Ureter (tissue), 1 donor: ENCODE measurements at regions not wholly inside any gene's neighbourhood (a gene's known extent, or its start where the extent isn't known, plus 50 kb on each side); places are given as distances from the start of the nearest gene placed in this dataset.

Experiments
- DNase-seq: peaks from one replicate; pipeline ENCODE4 v3.0.0-alpha.2; 2020; ENCODE audit warnings: low spot score
- donor health status: DM: yes; HTN: yes; CAD: no.

DNA sequence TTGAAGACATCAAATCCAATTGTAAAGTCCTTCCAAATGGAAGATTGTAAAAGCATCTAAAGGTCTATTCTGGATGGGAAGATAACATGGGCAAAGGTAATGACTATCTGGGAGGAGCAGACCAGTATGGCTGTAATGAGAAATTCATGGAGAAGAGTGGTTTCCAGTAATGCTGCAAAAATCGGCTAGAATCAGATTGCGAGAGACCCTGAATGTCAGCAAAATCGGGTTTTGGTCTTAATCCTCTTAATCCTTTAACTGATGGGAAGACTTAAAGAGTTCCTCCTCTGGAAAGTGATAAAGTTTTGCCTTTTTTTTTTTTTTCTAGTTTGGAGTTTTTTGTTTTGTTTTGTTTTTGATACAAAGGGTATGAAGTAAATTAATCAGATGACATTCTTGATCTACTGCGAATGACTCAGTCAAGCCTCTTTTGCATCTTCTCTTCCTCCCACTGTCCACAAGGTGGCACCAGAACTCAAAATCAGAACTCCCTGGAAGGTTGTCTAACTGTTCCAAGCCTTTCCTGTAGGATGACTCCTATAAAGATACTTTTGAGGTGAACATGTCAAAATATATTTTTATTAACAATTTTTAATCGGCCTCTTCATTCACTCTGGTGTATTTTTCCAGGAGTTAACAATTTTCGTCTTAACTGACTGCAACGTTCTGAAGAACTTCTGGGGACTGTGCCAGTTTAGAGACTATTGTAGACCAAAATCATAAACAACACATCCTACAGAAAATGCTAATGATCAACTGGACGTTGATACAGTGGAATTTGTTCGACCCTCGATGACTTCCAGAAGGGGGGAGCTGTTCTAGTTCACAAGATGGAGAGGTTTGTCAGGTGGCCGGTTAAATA is 213.3 kb upstream of the MIR17HG start:
- DNase-seq: no peak

DNA sequence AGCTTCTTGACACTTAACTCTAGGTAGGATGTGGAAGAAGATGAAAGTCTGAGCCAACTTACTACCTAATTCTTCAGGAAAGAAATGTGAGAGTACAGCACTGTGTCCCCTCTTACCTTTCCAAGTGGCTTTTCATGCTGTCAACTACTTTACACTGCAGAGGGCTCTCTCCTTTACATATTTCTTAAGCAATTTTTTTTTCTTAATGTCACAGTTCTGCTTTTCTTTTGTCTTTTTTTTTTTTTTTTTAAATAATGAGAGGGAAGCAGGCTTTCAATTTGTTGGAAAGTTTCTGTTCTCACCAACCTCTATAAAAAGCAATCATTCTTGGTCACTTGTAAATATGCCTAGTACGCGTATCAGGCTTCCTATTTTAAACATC is 212.7 kb upstream of the MIR17HG start:
- DNase-seq: no peak

DNA sequence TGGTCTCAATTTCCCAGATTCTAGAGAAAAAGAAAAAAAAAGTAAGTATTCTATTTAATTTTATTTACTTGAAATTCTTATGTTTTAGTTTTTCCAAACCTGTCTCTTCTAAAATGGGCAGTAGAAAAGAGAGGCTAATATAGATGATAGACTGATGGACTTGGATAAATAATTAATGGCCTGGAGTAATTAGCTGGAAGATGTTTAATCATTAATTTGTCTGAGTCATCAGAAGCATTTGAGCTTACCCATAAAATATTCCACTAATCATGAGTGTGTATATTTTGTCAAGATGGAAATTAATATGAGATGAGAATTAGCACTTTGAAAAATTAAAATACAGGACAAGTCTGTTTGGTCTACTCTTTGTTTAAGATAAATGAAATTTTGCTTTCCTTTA is 212.1 kb upstream of the MIR17HG start:
- no peak for DNase-seq

DNA sequence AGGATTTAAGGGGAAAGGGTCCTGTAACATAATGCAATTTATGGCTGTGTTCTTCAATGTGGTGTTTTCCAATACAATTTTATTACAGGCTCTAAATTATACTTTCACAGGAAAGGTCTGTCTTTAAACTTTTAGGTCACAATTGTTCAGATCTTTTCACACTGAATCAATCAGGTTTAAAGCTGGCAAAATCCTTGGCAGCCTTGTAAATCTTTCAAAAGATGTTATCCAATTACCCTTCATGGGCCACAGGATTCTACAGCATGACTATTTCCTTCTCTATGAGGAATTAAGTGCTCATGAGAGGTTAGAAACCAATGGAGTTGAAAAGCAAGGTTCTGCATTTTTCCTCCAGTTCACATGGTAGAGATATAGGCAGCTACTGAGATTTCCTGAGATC is 211.5 kb upstream of the MIR17HG start:
- DNase-seq: no peak

DNA sequence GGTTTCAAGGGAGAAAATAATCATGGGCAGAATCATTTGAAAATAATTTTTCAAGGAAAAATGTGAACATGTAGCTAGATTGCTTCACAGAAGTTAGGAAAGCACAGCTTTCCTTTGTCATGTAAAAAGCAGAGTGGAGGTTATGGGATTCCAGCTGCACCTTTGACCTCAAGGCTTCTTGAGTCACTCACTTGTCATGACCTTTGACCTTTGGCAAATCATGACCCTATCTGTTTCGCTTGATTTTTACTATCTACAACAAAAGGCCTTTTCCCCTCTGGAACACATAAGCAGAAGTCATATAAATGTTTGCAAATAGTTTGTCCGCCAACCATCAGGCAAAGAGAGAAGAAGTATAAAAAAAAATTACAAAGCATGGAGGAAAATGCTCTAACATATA is 210.7 kb upstream of the MIR17HG start:
- DNase-seq: no peak

DNA sequence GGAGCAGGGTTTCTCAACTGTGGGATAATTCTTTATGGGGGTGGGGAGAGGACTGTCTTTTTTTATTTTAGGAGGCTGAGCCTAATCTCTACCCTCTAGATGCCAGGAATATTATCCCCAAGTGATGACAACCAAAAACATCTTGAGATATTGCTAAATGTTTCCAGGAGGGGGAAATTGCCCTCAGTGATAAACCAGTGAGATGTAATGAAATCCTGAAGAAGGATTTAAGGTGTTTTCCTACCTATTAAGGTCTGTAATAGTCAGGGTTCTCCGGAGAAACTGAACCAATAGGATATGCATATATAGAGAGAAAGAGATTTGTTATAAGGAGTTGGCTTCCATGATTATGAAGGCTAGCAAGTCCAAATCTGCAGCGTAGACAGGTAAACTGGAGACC is 208.3 kb upstream of the MIR17HG start:
- DNase-seq: no peak

DNA sequence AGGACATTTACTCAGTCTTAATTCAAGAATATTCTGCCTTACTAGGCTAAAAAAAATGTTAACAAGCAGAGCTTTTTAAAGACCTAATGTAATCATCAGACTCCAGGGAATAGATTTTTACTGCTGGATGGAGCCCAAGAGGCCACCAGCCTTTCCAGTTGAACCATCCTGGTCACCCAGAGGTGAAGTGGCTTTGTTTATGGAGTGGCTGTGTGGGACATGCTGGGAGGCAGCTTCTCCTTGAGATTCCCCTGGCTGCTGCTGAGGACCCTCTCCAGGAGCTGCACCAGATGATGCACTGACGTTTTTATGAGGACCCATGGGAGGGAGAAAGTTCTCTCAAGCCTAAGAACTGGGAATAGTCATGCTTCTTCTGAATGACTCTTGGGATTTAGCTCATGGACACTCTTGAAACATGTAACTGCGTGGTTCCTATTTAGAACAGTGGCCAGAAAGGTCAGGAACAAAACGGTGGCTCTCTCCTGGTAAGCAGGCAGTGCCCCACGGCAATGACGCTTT is 205.9 kb upstream of the MIR17HG start:
- DNase-seq: no peak

DNA sequence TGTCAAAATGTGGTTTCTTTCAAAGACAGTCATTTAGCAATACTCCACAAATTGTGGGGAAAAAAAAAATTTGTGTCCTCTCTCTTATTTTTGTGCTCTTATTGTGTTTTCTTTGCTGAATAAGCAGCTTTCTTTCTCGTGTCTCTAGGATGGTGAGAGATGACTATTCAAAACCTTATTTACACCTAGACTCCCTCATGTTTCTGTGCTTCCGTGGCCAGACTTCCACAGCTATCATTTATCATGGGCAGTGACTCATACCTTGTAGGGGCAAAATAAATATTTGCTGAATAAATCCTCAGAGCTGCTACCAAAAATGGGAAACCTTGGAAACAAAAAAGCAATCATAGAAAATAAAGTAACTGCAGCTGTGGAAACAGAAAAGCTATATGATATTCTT is 204.9 kb upstream of the MIR17HG start:
- no peak for DNase-seq

DNA sequence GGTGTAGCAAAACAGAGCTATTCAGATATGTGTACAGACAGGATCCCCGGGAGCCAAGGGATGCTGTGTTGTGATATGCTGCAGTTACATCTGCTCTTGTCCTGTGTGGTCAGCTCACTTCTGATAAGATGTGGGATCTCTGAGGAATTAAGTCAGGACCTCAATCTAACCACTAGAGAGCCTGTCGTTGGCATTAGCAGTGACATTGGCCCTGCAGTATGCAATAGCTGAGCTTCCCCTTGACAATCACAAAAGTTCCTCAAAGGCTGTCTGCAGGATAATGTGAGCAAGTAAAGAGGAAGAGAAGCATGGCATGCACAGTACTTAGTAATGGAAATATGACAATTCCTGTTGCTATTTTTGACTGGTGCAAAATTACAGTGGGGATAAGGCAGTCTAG is 203.4 kb upstream of the MIR17HG start:
- DNase-seq: no peak

DNA sequence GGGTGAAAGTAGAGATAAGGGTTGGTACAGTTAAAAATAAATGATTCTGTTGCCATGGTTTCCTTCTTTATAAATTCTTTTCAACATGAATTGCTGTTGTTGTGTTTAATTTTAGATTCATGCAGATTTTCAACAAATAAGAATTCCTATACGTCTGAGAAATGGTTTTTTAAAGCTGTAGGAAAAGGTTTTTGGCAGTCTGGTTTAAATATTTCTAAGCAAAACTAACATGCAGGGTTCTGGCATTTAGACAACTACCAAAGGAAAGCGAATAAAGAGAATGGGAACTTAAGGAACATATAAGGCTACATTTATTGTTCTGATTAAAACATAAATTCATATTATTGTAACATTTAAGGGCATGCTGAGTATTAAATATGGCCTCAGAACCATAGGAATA is 203.0 kb upstream of the MIR17HG start:
- no peak for DNase-seq

DNA sequence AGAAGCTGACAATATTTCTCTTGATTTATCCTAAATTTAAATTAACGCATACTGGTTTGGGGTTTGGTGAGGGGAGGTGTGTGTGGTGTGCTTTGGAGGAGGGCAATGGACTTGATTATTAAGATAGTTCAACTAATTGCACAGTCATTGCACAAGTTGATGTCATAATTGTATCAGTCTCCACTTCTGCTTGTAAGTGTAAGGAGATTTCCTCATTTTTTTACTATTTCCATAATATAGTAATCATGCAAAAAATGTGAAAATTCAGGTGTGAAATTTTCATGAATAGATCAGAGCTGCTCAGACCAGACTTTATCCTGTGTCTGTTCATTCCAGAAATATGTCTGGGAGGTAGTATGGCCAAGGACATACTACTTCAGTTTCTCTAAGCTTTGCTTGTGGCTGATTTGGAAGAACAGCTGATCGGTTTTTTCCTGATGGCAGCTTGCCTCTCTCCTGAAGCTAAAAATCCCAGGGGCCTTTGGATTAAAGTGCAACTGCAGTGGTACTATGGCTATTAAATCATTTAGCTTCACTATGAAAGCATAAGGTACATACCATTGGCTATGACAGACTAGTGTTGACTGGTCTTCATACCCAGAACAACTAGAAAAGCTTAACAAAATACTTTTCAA is 201.8 kb upstream of the MIR17HG start:
- no peak for DNase-seq

DNA sequence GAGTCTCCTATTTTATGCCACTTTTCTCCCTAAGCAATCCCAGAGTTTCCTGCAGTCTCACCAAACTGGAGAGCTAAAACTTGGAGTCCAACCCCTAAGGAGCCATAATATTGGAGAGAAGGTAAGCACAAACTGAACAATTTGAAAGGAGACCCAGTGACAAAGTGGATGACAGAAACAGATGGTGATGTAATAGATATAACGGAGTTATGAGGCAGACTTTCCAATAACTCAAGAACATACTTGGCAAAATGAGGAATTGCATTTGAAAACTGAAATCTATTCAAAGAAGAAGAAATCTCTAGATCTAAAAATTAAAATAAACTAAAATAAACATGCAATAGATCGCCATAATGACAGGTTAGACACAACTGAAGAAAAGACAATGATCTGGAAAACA is 200.9 kb upstream of the MIR17HG start:
- no peak for DNase-seq

DNA sequence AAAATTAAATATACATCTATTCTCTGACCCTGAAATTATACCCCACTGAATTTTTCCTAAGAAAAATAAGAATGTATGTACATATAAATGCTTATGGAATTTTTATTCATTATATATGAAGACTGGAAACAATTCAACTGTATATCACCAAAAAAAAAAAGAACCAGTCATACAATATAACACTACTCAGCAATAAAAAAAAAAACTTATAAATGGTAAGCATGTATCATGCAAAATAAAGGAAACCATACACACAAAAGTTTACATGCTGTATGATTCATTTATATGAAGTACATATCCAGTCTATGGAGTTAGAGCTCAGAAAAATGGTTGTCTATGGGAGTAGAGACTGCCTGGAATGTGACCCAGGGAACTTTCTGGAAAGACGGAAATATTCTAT is 199.4 kb upstream of the MIR17HG start:
- no peak for DNase-seq

DNA sequence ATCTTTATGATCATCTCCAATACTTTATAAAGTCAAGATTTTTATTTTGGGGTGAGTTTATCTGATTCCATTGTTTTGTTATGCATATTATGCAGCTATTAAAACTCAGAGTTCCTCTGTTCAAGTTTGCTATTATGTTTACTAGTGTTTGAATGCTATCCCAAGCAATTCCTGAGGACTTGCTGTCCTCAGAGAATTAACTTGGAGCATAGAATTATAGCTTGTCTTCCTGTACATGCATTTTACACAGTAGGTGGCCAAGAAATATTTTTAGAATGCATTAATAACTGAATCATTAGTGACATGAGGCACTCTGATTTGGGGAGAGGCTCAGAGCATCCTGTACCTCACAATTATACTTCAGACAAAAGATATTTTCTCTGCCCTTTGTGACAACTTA is 195.6 kb upstream of the MIR17HG start:
- DNase-seq: no peak

DNA sequence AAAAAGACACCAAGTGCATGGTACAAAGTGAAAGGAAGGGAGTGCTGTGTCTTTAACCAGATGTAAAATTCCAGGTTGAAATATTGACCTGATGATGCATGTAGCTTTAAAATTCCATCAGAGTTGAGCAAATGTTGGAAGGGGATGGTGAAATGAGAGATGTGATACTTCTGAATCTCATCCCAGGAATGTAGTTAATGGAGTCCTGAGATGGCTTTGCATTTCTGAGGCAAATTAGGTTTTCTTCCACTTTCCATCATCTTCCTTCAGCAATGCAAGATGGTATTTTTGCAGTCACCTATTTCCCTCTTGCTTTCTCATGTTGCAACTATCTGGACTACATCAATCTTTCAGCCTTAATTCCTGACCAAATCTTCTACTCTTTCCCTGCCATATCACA is 194.1 kb upstream of the MIR17HG start:
- no peak for DNase-seq

DNA sequence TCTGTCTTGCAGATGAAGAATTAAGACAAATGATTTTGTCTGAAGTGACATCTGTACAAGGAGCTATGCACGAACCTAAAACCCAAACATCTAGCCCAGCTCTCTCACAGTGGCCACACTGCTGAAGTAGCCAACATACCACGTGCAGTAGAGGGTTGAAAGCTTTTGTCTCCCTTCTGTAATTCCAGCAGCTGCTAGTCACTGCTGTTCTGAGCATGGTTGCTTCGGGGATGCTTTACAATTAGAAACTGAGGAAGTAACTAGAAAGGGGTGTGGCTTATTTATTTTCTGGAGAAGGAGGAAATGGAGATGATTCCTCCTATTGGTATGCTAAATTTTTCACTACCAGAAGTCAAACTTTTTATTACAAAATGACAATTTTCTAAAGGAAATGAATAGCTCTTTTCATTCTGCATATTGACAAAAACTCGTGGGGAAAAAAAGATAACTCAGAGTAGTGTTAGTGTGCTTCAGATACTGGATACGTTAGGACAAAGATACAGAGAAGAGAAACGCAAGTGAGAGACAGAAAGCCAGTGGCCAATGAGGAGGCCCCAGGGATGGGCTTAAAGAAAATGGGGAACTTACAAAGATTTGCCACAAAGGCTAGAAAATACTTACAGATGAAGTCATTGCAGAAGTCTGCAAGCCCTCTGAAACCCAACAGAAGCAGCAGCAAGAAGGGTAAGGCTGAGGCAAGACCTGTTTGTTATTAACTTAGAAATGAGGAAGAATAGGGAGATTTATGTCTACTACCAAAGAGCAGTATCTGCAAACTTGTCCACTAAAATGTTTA is 192.7 kb upstream of the MIR17HG start:
- DNase-seq: no peak

DNA sequence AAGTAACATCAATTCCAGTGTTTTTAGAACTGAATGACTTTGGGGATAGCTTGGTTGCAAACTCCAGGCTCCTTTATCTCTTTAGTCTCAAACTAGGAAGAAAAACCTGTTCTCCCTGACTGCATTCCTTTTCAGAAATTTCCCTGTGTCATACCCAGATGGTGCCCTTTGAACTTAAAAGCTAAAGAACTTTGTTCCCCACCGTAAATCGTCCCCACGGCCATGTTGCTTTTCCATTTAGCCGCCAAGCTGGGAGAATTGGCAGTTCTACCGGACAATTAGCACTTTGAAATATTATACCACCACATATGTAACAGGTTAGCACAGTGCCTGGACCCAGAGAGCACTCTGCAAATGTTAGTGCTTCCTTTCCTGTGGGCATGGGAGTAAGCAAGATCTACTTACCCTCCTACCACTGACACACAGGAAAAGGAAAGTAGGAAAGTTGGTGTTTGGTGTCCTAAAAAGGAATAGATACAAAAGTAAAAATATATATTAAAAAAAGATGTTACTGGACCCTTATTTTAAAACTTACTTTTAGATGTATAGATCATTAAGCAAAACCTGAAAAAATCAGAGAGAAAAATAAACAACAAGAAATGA is 191.9 kb upstream of the MIR17HG start:
- no peak for DNase-seq

DNA sequence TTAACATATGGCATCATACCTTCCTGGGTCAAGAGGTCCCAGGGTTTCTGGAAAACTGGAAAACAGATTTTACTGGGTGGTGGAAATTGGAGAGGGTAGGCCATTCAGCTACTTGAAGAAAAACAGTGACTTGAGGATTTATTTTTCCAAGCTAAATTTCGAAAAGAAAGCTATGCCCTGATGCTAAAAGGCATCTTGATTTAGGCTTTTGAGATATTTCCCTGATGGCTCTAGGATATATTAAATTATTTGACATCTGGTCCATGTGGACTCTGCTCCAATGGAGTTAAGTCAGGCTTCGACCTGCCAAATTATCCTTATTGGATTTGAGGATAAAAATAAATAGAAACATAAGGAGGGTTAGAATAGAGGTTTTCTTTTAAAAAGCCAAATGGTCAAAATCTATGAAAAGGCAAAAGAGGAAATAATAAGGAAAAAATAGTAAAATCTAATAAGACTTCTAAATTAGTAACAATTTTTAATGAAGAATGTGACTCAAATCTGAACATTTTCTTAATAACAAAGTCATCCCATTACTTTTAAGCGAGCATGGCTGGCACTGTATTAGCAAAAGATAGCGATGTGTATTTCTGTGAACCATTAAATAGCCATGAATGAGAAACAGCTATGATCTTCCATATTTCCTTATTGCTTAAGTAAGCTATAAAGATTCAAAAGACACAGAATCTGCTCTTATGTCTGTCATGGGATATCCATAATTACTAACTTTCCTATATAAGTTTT is 190.0 kb upstream of the MIR17HG start:
- no peak for DNase-seq

DNA sequence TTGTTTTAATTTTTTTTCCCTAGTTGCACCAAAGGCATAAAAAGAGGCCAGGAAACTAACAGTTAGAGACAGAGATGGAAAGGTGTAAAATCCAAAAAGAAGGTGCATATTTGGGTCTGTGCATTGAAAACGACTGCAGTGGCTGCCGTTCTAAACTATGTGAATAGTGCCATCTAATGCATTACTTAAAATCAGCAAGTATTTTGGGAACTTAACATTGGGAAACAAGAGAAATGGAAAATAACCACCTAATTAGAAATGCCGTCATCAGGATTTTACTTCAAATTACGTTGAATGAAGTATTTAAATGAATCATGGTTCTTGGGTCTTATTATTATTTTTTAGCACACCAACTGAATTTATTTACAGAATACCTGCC is 189.5 kb upstream of the MIR17HG start:
- no peak for DNase-seq

DNA sequence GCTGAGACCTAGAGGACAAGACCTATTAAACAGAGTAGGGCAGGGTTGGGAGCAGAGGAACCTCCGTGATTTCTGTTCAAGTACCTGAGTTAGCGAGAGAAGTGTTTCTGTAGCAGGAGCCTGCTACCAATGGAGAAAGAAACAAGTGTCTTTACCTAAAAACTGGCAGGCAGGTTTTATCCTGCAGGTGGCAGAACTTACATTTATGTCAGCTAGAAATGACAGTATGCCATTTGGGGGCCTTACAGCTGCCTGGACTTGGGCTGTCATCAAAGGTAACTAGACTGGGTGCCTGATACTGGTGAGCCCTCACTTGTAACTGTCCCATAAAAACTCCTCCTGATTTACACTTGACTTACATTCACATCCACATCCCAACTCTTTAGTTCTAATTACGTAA is 185.3 kb upstream of the MIR17HG start:
- DNase-seq: no peak

DNA sequence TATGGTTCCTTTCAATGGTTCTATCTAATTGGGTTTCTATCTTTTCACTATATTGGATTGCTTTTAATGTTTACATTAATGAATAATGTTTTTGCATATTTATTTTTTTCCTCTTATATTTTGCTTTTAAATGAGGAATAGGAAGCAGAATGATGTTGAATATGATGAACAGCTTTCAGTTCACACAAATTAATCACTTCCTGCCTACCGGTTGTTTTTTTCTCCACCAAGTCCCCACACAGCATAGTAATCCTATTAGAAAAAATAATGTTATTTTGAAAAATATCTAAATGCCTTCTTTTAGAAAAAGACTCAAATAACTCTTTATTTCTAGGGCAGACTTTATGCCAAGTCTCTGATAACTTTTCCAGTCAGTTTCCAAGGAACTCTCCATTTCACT is 184.9 kb upstream of the MIR17HG start:
- no peak for DNase-seq

DNA sequence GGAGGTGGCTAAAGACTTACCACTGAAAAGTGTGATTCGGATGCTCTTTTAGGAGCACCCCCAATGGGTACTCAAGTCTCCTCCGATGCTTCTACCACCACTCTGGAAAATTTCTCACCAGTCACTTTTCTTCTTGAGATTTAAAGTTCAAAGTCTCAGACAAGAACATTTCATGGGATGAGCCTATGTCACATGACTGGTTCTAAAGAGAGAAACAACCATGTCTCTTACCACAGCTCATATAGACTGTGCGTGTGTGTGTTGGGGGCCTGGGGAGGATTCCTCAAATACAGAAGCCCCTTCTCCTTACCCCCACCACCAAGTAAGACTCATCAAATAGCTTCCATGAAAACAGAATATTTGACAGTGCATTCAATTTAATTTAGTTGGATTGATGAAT is 181.7 kb upstream of the MIR17HG start:
- no peak for DNase-seq
